HEK293T (cell line): ENCODE measurements at regions not wholly inside any gene's neighbourhood (a gene's known extent, or its start where the extent isn't known, plus 50 kb on each side); places are given as distances from the start of the nearest gene placed in this dataset.

Experiments used
- CTCF ChIA-PET: fragments of 350-600 bp; formaldehyde crosslinking; extraction: SDS; loops from one replicate; lab custom pipeline; 2021; ENCODE audit warnings: antibody characterized with exemption, inconsistent platforms; lab: Yijun Ruan, JAX
- POLR2A ChIA-PET: fragments of 350-600 bp; formaldehyde crosslinking; extraction: SDS; loops from one replicate; lab custom pipeline; 2020; ENCODE audit warnings: antibody characterized with exemption, inconsistent platforms; lab: Yijun Ruan, JAX
- DNase-seq: peaks from one replicate; pipeline ENCODE4 v3.0.0; 2012; ENCODE audit warnings: mixed read lengths; ENCODE audit errors: extremely low spot score
- ARNT ChIP-seq: fragments of 450-650 bp; IDR thresholded peaks from 2 replicates; pipeline ENCODE4 v1.6.1; 2017; ENCODE audit warnings: mild to moderate bottlenecking
- BHLHE40 ChIP-seq: fragments of 450-650 bp; IDR thresholded peaks from 2 replicates; pipeline ENCODE4 v1.6.1; 2016; ENCODE audit warnings: mild to moderate bottlenecking, moderate library complexity, borderline replicate concordance
- CTBP1 ChIP-seq: fragments of 450-650 bp; IDR thresholded peaks from 2 replicates; pipeline ENCODE4 v1.6.1; 2016; ENCODE audit warnings: borderline replicate concordance
- ELF4 ChIP-seq: fragments of 450-650 bp; IDR thresholded peaks from 2 replicates; pipeline ENCODE4 v1.6.1; 2017; ENCODE audit warnings: antibody characterized with exemption
- FOXA1 ChIP-seq: fragments of 450-650 bp; IDR thresholded peaks from 2 replicates; pipeline ENCODE4 v1.6.1; 2016; ENCODE audit warnings: mild to moderate bottlenecking
- FOXK2 ChIP-seq: fragments of 450-650 bp; IDR thresholded peaks from 2 replicates; pipeline ENCODE4 v1.6.1; 2016; ENCODE audit warnings: mild to moderate bottlenecking
- FOXM1 ChIP-seq: fragments of 450-650 bp; IDR thresholded peaks from 2 replicates; pipeline ENCODE4 v1.6.1; 2017; ENCODE audit warnings: mild to moderate bottlenecking, borderline replicate concordance
- HDGF ChIP-seq: fragments of 450-650 bp; IDR thresholded peaks from 2 replicates; pipeline ENCODE4 v1.6.1; 2017; ENCODE audit warnings: antibody characterized with exemption, borderline replicate concordance
- L3MBTL2 ChIP-seq: fragments of 450-650 bp; conservative IDR thresholded peaks from 2 replicates; pipeline ENCODE4 v1.6.1; 2016; ENCODE audit warnings: mild to moderate bottlenecking
- LEF1 ChIP-seq: fragments of 450-650 bp; IDR thresholded peaks from 2 replicates; pipeline ENCODE4 v1.6.1; 2017; ENCODE audit warnings: mild to moderate bottlenecking, borderline replicate concordance
- NFRKB ChIP-seq: fragments of 450-650 bp; IDR thresholded peaks from 2 replicates; pipeline ENCODE4 v1.6.1; 2016; ENCODE audit warnings: mild to moderate bottlenecking, moderate library complexity
- SP1 ChIP-seq: fragments of 450-650 bp; IDR thresholded peaks from 2 replicates; pipeline ENCODE4 v1.6.1; 2017
- SUZ12 ChIP-seq: fragments of 450-650 bp; IDR thresholded peaks from 2 replicates; pipeline ENCODE4 v1.6.1; 2016; ENCODE audit warnings: mild to moderate bottlenecking
- TARDBP ChIP-seq: fragments of 450-650 bp; IDR thresholded peaks from 2 replicates; pipeline ENCODE4 v1.6.1; 2016
- ZNF384 ChIP-seq: fragments of 450-650 bp; IDR thresholded peaks from 2 replicates; pipeline ENCODE4 v1.6.1; 2016
- TF ChIP-seq, protein P1 (sequence below): fragments of 450-650 bp; IDR thresholded peaks from 2 replicates; pipeline ENCODE4 v1.6.1; 2016

GRCh38 chr7:109121599-109122300, 552.1 kb downstream of the DNAJB9 start:
- ChIA-PET POLR2A (no interaction called here), CTCF (no interaction called here)
- TF ChIP-seq BHLHE40 (no peak), ZNF384 (no peak), FOXK2 (no peak), HDGF (no peak), FOXM1 (no peak), ELF4 (no peak), SP1 (no peak), FOXA1 (no peak)
- TF ChIP-seq, protein P1, sequence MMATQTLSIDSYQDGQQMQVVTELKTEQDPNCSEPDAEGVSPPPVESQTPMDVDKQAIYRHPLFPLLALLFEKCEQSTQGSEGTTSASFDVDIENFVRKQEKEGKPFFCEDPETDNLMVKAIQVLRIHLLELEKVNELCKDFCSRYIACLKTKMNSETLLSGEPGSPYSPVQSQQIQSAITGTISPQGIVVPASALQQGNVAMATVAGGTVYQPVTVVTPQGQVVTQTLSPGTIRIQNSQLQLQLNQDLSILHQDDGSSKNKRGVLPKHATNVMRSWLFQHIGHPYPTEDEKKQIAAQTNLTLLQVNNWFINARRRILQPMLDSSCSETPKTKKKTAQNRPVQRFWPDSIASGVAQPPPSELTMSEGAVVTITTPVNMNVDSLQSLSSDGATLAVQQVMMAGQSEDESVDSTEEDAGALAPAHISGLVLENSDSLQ: no peak
- DNase-seq: no peak

- ChIA-PET CTCF (no interaction called here), POLR2A (no interaction called here)
- TF ChIP-seq FOXK2 (no peak), BHLHE40 (no peak), ZNF384 (no peak), SUZ12 (no peak), HDGF (no peak), CTBP1 (no peak), FOXM1 (no peak), L3MBTL2 (no peak)
- DNase-seq: no peak
These were observed 555.3 kb downstream of the DNAJB9 start for GRCh38 chr7:109125001-109125400.

GRCh38 chr7:109126404-109127050, 556.9 kb downstream of the DNAJB9 start:
- POLR2A ChIA-PET: no interaction called here
- TF ChIP-seq FOXK2 (no peak), FOXA1 (no peak), L3MBTL2 (no peak), BHLHE40 (no peak), NFRKB (no peak), CTBP1 (no peak), SP1 (no peak), SUZ12 (no peak), FOXM1 (no peak), HDGF (no peak), LEF1 (no peak), ELF4 (no peak), ARNT (no peak), TARDBP (no peak)
- TF ChIP-seq, protein P1: no peak
- CTCF ChIA-PET: no interaction called here
- DNase-seq: no peak

DNA sequence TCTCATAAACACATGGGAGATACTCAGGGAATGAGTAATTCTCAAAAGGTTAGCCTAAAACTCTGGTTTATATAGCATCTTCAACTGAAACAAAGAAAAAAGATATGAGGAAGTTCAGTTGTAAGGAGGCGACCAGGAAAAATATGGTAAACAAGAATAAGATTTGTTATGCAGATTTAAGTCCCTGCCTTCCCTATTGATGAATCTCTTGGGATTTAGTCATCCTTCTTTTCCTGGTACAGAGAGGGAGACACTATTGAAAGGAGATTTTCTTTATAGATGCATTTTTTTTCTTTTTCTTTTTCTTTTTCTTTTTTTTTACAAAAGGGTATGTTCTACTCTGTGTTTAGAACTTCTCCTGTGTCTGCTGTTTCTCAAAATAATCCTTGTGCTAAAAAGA, 557.5 kb downstream of the DNAJB9 start:
- no peak for TF ChIP-seq HDGF
- no peak for TF ChIP-seq ARNT
- no peak for TF ChIP-seq ELF4
- TF ChIP-seq L3MBTL2: no peak
- no peak for TF ChIP-seq FOXK2
- TF ChIP-seq NFRKB: no peak
- no peak for TF ChIP-seq LEF1
- TF ChIP-seq BHLHE40: no peak
- no peak for DNase-seq
- CTCF ChIA-PET: no interaction called here
- POLR2A ChIA-PET: no interaction called here

- TF ChIP-seq HDGF (no peak), FOXA1 (no peak), FOXK2 (no peak), SUZ12 (no peak), BHLHE40 (no peak), NFRKB (no peak), ELF4 (no peak), L3MBTL2 (no peak), LEF1 (no peak), CTBP1 (no peak), TARDBP (no peak), ZNF384 (no peak), ARNT (no peak), SP1 (no peak), FOXM1 (no peak)
- TF ChIP-seq, protein P1: no peak
- CTCF ChIA-PET: no interaction called here
- DNase-seq: no peak
- POLR2A ChIA-PET: no interaction called here
These were observed 561.5 kb downstream of the DNAJB9 start for GRCh38 chr7:109131141-109131540.

DNA sequence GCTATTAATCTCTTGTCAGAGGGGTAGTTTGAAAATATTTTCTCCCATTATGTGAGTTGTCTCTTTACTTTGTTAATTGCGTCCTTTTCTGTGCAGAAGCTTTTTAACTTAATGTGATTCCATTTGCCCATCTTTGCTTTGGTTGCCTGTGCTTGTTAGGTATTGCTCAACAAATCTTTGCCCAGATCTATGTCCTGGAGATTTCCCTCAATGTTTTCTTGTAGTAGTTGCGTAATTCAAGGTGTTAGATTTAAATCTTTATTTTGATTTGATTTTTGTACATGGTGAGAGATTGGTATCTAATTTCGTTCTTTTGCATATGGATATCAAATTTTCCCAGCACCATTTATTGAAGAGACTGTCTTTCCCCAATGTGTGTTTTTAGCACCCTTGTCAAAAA, 567.2 kb downstream of the DNAJB9 start:
- no peak for DNase-seq
- TF ChIP-seq TARDBP: no peak
- no peak for TF ChIP-seq ARNT
- TF ChIP-seq HDGF: no peak
- no peak for TF ChIP-seq ELF4
- TF ChIP-seq BHLHE40: no peak
- no peak for TF ChIP-seq NFRKB
- no peak for TF ChIP-seq CTBP1
- TF ChIP-seq FOXA1: no peak
- TF ChIP-seq SUZ12: no peak
- TF ChIP-seq SP1: no peak
- TF ChIP-seq ZNF384: no peak
- no peak for TF ChIP-seq L3MBTL2
- TF ChIP-seq LEF1: no peak
- TF ChIP-seq, protein P1: no peak
- no peak for TF ChIP-seq FOXM1
- no peak for TF ChIP-seq FOXK2
- CTCF ChIA-PET: no interaction called here
- POLR2A ChIA-PET: no interaction called here
